Activated CD4-positive, alpha-beta T cell treated with anti-CD3 and anti-CD28 coated beads, Interleukin-2, amount 50 U/mL, for 16 hours (primary cell): ENCODE measurements at regions not wholly inside any gene's neighbourhood (a gene's known extent, or its start where the extent isn't known, plus 50 kb on each side); places are given as distances from the start of the nearest gene placed in this dataset.
"Not testable (repeated sequence)": the region's sequence is repeated elsewhere in the genome, so short reads cannot be mapped to it uniquely, and the experiment has no call there.

Source experiments
- DNase-seq: peaks from one replicate; pipeline ENCODE4 v3.0.0-alpha.2; 2020

GRCh38 chr9:86600977-86601376, 246.8 kb upstream of the TUT7 start:
- DNase-seq: no peak

- DNase-seq: no peak
Measured at GRCh38 chr9:86600291-86600690, 246.1 kb upstream of the TUT7 start.

- no peak for DNase-seq
Measured at GRCh38 chr9:86599561-86599960, 245.4 kb upstream of the TUT7 start.

- DNase-seq: no peak
Measured at GRCh38 chr9:86598411-86599239, 244.4 kb upstream of the TUT7 start.

GRCh38 chr9:86594724-86595123, 240.5 kb upstream of the TUT7 start:
- no peak for DNase-seq

GRCh38 chr9:86591472-86591871, 237.3 kb upstream of the TUT7 start:
- DNase-seq: no peak

- DNase-seq: no peak
Measured at GRCh38 chr9:86589730-86590129, 235.5 kb upstream of the TUT7 start.

- DNase-seq: no peak
Measured at GRCh38 chr9:86589273-86589672, 235.1 kb upstream of the TUT7 start.

GRCh38 chr9:86586144-86586494, 231.9 kb upstream of the TUT7 start:
- no peak for DNase-seq

GRCh38 chr9:86585422-86586143, 231.4 kb upstream of the TUT7 start:
- DNase-seq: no peak

- no peak for DNase-seq
Measured at GRCh38 chr9:86580688-86581087, 226.5 kb upstream of the TUT7 start.

- no peak for DNase-seq
Measured at GRCh38 chr9:86578722-86579121, 224.5 kb upstream of the TUT7 start.

GRCh38 chr9:86577420-86578333, 223.5 kb upstream of the TUT7 start:
- no peak for DNase-seq

GRCh38 chr9:86575825-86576525, 221.8 kb upstream of the TUT7 start:
- DNase-seq: no peak

- no peak for DNase-seq
Measured at GRCh38 chr9:86575137-86575536, 220.9 kb upstream of the TUT7 start.

- no peak for DNase-seq
Measured at GRCh38 chr9:86573886-86574285, 219.7 kb upstream of the TUT7 start.

GRCh38 chr9:86572904-86573303, 218.7 kb upstream of the TUT7 start:
- DNase-seq: no peak

GRCh38 chr9:86565603-86566002, 211.4 kb upstream of the TUT7 start:
- not testable (repeated sequence) for DNase-seq

- DNase-seq: no peak
Measured at GRCh38 chr9:86563936-86564335, 209.7 kb upstream of the TUT7 start.

GRCh38 chr9:86563350-86563749, 209.1 kb upstream of the TUT7 start:
- DNase-seq: no peak

- no peak for DNase-seq
Measured at GRCh38 chr9:86562691-86563090, 208.5 kb upstream of the TUT7 start.

GRCh38 chr9:86557918-86558317, 203.7 kb upstream of the TUT7 start:
- DNase-seq: no peak
